ENCODE measurements at regions not wholly inside any gene's neighbourhood (a gene's known extent, or its start where the extent isn't known, plus 50 kb on each side); places are given as distances from the start of the nearest gene placed in this dataset.

GRCh38 chr3:14262212-14262611 lies 83.6 kb downstream of the LSM3 start:
- Histone ChIP-seq H3K9me3 (ENCODE audit: low read depth) (no peaks in the 10 kb centered on the region), H3K4me3 (no peak overlapping the region), H3K27me3 (no peaks in the 10 kb centered on the region), H3K79me2 (ENCODE audit: low read depth) (no peaks in the 10 kb centered on the region), H3K9ac (no peak overlapping the region), H3F3A (ENCODE audit: low read depth) (no peaks in the 10 kb centered on the region), H3K36me3 (no peaks in the 10 kb centered on the region), H2AFZ (replicated peaks) (no peak overlapping the region), H3K27ac (no peak overlapping the region), H3K4me1 (no peaks in the 10 kb centered on the region), H4K20me1 (ENCODE audit: low read depth) (no peaks in the 10 kb centered on the region), H3K4me2 (no peak overlapping the region)
- peaks cover 12% of the 10 kb centered on the region for H3K4me1 Mint-ChIP-seq
- no peak overlapping the region for H3K27ac Mint-ChIP-seq
- H3K4me3 Mint-ChIP-seq, result no peak overlapping the region
- H3K36me3 Mint-ChIP-seq, result peaks cover 2% of the 10 kb centered on the region
- no peak for DNase-seq (ENCODE audit: low spot score)
- TF ChIP-seq, protein P1, sequence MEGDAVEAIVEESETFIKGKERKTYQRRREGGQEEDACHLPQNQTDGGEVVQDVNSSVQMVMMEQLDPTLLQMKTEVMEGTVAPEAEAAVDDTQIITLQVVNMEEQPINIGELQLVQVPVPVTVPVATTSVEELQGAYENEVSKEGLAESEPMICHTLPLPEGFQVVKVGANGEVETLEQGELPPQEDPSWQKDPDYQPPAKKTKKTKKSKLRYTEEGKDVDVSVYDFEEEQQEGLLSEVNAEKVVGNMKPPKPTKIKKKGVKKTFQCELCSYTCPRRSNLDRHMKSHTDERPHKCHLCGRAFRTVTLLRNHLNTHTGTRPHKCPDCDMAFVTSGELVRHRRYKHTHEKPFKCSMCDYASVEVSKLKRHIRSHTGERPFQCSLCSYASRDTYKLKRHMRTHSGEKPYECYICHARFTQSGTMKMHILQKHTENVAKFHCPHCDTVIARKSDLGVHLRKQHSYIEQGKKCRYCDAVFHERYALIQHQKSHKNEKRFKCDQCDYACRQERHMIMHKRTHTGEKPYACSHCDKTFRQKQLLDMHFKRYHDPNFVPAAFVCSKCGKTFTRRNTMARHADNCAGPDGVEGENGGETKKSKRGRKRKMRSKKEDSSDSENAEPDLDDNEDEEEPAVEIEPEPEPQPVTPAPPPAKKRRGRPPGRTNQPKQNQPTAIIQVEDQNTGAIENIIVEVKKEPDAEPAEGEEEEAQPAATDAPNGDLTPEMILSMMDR (IDR thresholded peaks at IDR 0.05), result no peak
- TF ChIP-seq EZH2 (IDR thresholded peaks at IDR 0.05) (no peak), EZH2phosphoT487 (IDR thresholded peaks at IDR 0.05) (no peak)
- peaks cover 5% of the 10 kb centered on the region for H3K9me3 Mint-ChIP-seq
- peaks cover 6% of the 10 kb centered on the region for H3K27me3 Mint-ChIP-seq (ENCODE audit: insufficient read depth, low read depth)

GRCh38 chr3:14262867-14263266 lies 84.2 kb downstream of the LSM3 start:
- no peak overlapping the region for H3K4me3 Mint-ChIP-seq
- no peak for DNase-seq (ENCODE audit: low spot score)

GRCh38 chr3:14263317-14264005 lies 84.8 kb downstream of the LSM3 start:
- no peak for TF ChIP-seq EZH2 (IDR thresholded peaks at IDR 0.05)
- TF ChIP-seq, protein P1 (IDR thresholded peaks at IDR 0.05), result no peak
- TF ChIP-seq EZH2phosphoT487 (IDR thresholded peaks at IDR 0.05), result no peak
- H3K36me3 Mint-ChIP-seq, result peaks cover 2% of the 10 kb centered on the region

More at GRCh38 chr3:14262867-14263266, 84.2 kb downstream of the LSM3 start:
- H3K4me2 ChIP-seq, result no peak overlapping the region
- H3K4me1 Mint-ChIP-seq, result peaks cover 11% of the 10 kb centered on the region
- peaks cover 6% of the 10 kb centered on the region for H3K27me3 Mint-ChIP-seq (ENCODE audit: insufficient read depth, low read depth)
- no peaks in the 10 kb centered on the region for H3K36me3 ChIP-seq
- peaks cover 5% of the 10 kb centered on the region for H3K9me3 Mint-ChIP-seq
- TF ChIP-seq EZH2phosphoT487 (IDR thresholded peaks at IDR 0.05), result no peak
- no peak overlapping the region for H3K4me3 ChIP-seq
- H3K79me2 ChIP-seq (ENCODE audit: low read depth), result no peaks in the 10 kb centered on the region
- H3K9ac ChIP-seq, result no peak overlapping the region
- no peaks in the 10 kb centered on the region for H4K20me1 ChIP-seq (ENCODE audit: low read depth)
- H3K4me1 ChIP-seq, result no peaks in the 10 kb centered on the region
- no peak overlapping the region for H3K27ac ChIP-seq
- no peak overlapping the region for H3K27ac Mint-ChIP-seq
- peaks cover 2% of the 10 kb centered on the region for H3K36me3 Mint-ChIP-seq
- no peaks in the 10 kb centered on the region for H3F3A ChIP-seq (ENCODE audit: low read depth)
- H3K27me3 ChIP-seq, result no peaks in the 10 kb centered on the region
- no peaks in the 10 kb centered on the region for H3K9me3 ChIP-seq (ENCODE audit: low read depth)
- no peak overlapping the region for H2AFZ ChIP-seq (replicated peaks)

DNA sequence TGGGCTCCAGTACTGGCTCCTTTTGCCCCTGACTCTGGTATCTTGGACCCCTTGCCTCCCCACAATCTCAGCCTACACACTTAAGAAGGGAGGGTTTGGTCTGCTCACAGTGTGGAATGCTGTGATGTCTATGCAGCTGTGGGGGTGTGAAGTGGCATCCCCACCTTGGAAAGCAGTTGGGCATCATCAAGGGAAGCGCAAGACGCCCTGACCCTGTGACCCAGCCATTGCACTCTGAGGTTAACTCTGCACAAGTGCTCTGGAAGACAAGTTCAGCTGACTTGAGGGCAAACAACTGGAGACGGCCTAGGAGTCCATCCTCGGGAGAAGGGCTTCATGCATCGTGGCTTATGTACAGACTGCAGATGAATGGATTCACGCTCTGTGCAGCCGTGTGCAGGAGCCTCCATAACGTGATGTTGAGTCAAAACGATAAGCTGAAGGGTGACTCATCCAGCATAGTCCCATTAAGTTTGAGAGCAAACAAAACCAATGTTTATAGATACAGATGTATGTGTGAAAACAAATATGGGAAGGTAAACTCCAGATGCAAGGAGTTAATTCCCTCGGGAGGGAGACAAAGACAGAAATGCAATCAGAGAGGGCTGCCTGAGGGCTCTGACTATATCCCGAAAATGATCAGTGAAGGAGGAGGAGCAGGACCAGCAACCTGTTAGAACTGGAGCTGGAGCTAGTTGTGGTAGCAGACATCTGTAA lies 86.8 kb downstream of the LSM3 start:
- H3K4me2 ChIP-seq, result no peak overlapping the region

More at GRCh38 chr3:14263317-14264005, 84.8 kb downstream of the LSM3 start:
- Histone ChIP-seq H3K79me2 (ENCODE audit: low read depth) (no peaks in the 10 kb centered on the region), H3K9ac (no peak overlapping the region), H3K36me3 (no peaks in the 10 kb centered on the region), H3K4me2 (no peak overlapping the region), H2AFZ (replicated peaks) (no peak overlapping the region), H4K20me1 (ENCODE audit: low read depth) (no peaks in the 10 kb centered on the region), H3K27ac (no peak overlapping the region), H3K9me3 (ENCODE audit: low read depth) (no peaks in the 10 kb centered on the region), H3F3A (ENCODE audit: low read depth) (no peaks in the 10 kb centered on the region), H3K27me3 (no peaks in the 10 kb centered on the region), H3K4me3 (no peak overlapping the region), H3K4me1 (no peaks in the 10 kb centered on the region)
- H3K4me1 Mint-ChIP-seq, result peaks cover 11% of the 10 kb centered on the region
- peaks cover 6% of the 10 kb centered on the region for H3K27me3 Mint-ChIP-seq (ENCODE audit: insufficient read depth, low read depth)
- DNase-seq (ENCODE audit: low spot score), result no peak
- no peak overlapping the region for H3K27ac Mint-ChIP-seq
- peaks cover 5% of the 10 kb centered on the region for H3K9me3 Mint-ChIP-seq
- H3K4me3 Mint-ChIP-seq, result no peak overlapping the region

More for the DNA sequence above, 86.8 kb downstream of the LSM3 start:
- Mint-ChIP-seq H3K4me1 (peaks cover 11% of the 10 kb centered on the region), H3K9me3 (peaks cover 5% of the 10 kb centered on the region), H3K4me3 (no peak overlapping the region), H3K27ac (no peak overlapping the region), H3K27me3 (ENCODE audit: insufficient read depth, low read depth) (peaks cover 6% of the 10 kb centered on the region), H3K36me3 (peaks cover 2% of the 10 kb centered on the region)
- no peaks in the 10 kb centered on the region for H3K9me3 ChIP-seq (ENCODE audit: low read depth)
- H3K4me3 ChIP-seq, result no peak overlapping the region
- H3K79me2 ChIP-seq (ENCODE audit: low read depth), result no peaks in the 10 kb centered on the region
- H3F3A ChIP-seq (ENCODE audit: low read depth), result no peaks in the 10 kb centered on the region
- H2AFZ ChIP-seq (replicated peaks), result no peak overlapping the region
- H3K27me3 ChIP-seq, result no peaks in the 10 kb centered on the region
- TF ChIP-seq EZH2phosphoT487 (IDR thresholded peaks at IDR 0.05) (no peak), EZH2 (IDR thresholded peaks at IDR 0.05) (no peak)
- TF ChIP-seq, protein P1 (IDR thresholded peaks at IDR 0.05), result no peak
- H4K20me1 ChIP-seq (ENCODE audit: low read depth), result no peaks in the 10 kb centered on the region
- no peak for DNase-seq (ENCODE audit: low spot score)
- no peak overlapping the region for H3K9ac ChIP-seq
- H3K36me3 ChIP-seq, result no peaks in the 10 kb centered on the region
- no peak overlapping the region for H3K27ac ChIP-seq
- no peaks in the 10 kb centered on the region for H3K4me1 ChIP-seq
